ENCODE measurements at regions not wholly inside any gene's neighbourhood (a gene's known extent, or its start where the extent isn't known, plus 50 kb on each side); places are given as distances from the start of the nearest gene placed in this dataset.

- no CpG with 5 or more reads among the region's 2 CpGs for WGBS (ENCODE audit: extremely low coverage, insufficient read length, low lambda C conversion rate)
- Histone ChIP-seq H3K14ac (ENCODE audit: insufficient read depth, low read length) (no peak overlapping the region), H3K9ac (ENCODE audit: extremely low read depth, insufficient read length, low read length) (no peak overlapping the region), H3K27ac (ENCODE audit: insufficient read length, low read depth, low read length) (no peak overlapping the region), H2BK15ac (ENCODE audit: low read depth, low read length) (no peak overlapping the region), H3K27me3 (ENCODE audit: insufficient read depth, low read length) (no peaks in the 10 kb centered on the region), H3K9me3 (ENCODE audit: control insufficient read depth, low read depth, low read length) (no peaks in the 10 kb centered on the region), H2AFZ (ENCODE audit: low read length) (no peak overlapping the region), H3K23me2 (ENCODE audit: insufficient read length, low read depth, low read length, poor library complexity, severe bottlenecking) (no peaks in the 10 kb centered on the region), H4K91ac (ENCODE audit: insufficient read length, low read depth, low read length) (no peak overlapping the region), H4K5ac (ENCODE audit: insufficient read length, low read depth, low read length) (no peak overlapping the region), H4K20me1 (ENCODE audit: control insufficient read depth, insufficient read depth, insufficient read length) (no peaks in the 10 kb centered on the region), H3K79me2 (ENCODE audit: insufficient read depth, low read length) (no peaks in the 10 kb centered on the region), H3K79me1 (ENCODE audit: insufficient read depth, low read depth, low read length, poor library complexity, severe bottlenecking) (no peaks in the 10 kb centered on the region), H2BK5ac (ENCODE audit: insufficient read length, low read length) (no peak overlapping the region), H3K23ac (ENCODE audit: insufficient read length, low read depth, low read length) (no peak overlapping the region), H2BK12ac (ENCODE audit: insufficient read length, low read depth, low read length) (no peak overlapping the region), H2BK120ac (ENCODE audit: low read depth, low read length, poor library complexity, severe bottlenecking) (no peak overlapping the region), H3K4me1 (ENCODE audit: insufficient read depth, low read length) (no peaks in the 10 kb centered on the region), H2BK20ac (ENCODE audit: low read depth, low read length, poor library complexity, severe bottlenecking) (no peak overlapping the region), H3T11ph (ENCODE audit: low read length) (no peak overlapping the region), H3K4ac (ENCODE audit: low read depth, low read length) (no peak overlapping the region), H3K18ac (ENCODE audit: insufficient read length, low read depth, low read length) (no peak overlapping the region), H2AK5ac (ENCODE audit: insufficient read length, low read length) (no peak overlapping the region), H3K56ac (ENCODE audit: insufficient read length, low read depth, low read length) (no peak overlapping the region), H3K4me2 (ENCODE audit: insufficient read depth, insufficient read length, low read length) (no peak overlapping the region), H4K8ac (replicated peaks; ENCODE audit: insufficient read length, low read depth, low read length) (no peak overlapping the region)
- no peak for DNase-seq
- H3K27me3 Mint-ChIP-seq (ENCODE audit: low read depth) = no peaks in the 10 kb centered on the region
- H3K4me3 Mint-ChIP-seq = no peak overlapping the region
- H3K27ac Mint-ChIP-seq = no peak overlapping the region; a peak in 1 of 7 replicates
- TF ChIP-seq, protein P1, sequence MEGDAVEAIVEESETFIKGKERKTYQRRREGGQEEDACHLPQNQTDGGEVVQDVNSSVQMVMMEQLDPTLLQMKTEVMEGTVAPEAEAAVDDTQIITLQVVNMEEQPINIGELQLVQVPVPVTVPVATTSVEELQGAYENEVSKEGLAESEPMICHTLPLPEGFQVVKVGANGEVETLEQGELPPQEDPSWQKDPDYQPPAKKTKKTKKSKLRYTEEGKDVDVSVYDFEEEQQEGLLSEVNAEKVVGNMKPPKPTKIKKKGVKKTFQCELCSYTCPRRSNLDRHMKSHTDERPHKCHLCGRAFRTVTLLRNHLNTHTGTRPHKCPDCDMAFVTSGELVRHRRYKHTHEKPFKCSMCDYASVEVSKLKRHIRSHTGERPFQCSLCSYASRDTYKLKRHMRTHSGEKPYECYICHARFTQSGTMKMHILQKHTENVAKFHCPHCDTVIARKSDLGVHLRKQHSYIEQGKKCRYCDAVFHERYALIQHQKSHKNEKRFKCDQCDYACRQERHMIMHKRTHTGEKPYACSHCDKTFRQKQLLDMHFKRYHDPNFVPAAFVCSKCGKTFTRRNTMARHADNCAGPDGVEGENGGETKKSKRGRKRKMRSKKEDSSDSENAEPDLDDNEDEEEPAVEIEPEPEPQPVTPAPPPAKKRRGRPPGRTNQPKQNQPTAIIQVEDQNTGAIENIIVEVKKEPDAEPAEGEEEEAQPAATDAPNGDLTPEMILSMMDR (conservative IDR thresholded peaks at IDR 0.05) = no peak
- H3K36me3 Mint-ChIP-seq (ENCODE audit: insufficient read depth in 1 of 3, low read depth in 3 of 3) = no peaks in the 10 kb centered on the region
- peaks cover under 1 to 3% of the 10 kb centered on the region in 2 experiments; a peak in 1 of 4 replicates for H3K4me1 Mint-ChIP-seq
- peaks cover 4 to 9% of the 10 kb centered on the region in 2 experiments; a peak in 2 of 5 replicates for H3K9me3 Mint-ChIP-seq
These were observed 277.6 kb upstream of the STT3B start for GRCh38 chr3:31255007-31255581.
